GM23338 (cell line): ENCODE measurements at regions not wholly inside any gene's neighbourhood (a gene's known extent, or its start where the extent isn't known, plus 50 kb on each side); places are given as distances from the start of the nearest gene placed in this dataset.

ENCODE experiments used
- EZH2 ChIP-seq: fragments of 200-600 bp; sonication (generic); IDR thresholded peaks from one replicate; pipeline ENCODE4 v1.8.0; 2017; ENCODE audit warnings: antibody characterized with exemption, mild to moderate bottlenecking, low read depth; ENCODE audit not compliant: unreplicated experiment
- EZH2phosphoT487 ChIP-seq: fragments of 200-600 bp; sonication (generic); IDR thresholded peaks from one replicate; pipeline ENCODE4 v1.8.1; 2018; ENCODE audit warnings: antibody characterized with exemption; ENCODE audit not compliant: unreplicated experiment
- POLR2AphosphoS5 ChIP-seq: IDR thresholded peaks from 2 replicates; pipeline ENCODE4 v1.6.1; 2016; ENCODE audit warnings: antibody characterized with exemption, low read depth
- ZNF331 ChIP-seq: fragments of 250-450 bp; sonication (Bioruptor Pico); IDR thresholded peaks from 2 replicates; pipeline ENCODE4 v1.5.0; 2020; ENCODE audit warnings: low read depth, mild to moderate bottlenecking, moderate library complexity
- TF ChIP-seq, protein P1 (sequence below), 2 experiments: fragments of 200-600 bp in 1 of 2; sonication (generic) in 1 of 2; conservative IDR thresholded peaks; 2 replicates each; pipeline versions ENCODE4 v1.5.1 to v1.6.1; 2016 to 2017; ENCODE audit warnings: antibody characterized with exemption in 2 of 2, low read depth in 2 of 2, mild to moderate bottlenecking in 2 of 2, moderate library complexity in 1 of 2
- TF ChIP-seq, protein P2 (sequence below): IDR thresholded peaks from one replicate; pipeline ENCODE4 v1.6.1; 2018; ENCODE audit warnings: antibody characterized with exemption; ENCODE audit not compliant: unreplicated experiment

DNA sequence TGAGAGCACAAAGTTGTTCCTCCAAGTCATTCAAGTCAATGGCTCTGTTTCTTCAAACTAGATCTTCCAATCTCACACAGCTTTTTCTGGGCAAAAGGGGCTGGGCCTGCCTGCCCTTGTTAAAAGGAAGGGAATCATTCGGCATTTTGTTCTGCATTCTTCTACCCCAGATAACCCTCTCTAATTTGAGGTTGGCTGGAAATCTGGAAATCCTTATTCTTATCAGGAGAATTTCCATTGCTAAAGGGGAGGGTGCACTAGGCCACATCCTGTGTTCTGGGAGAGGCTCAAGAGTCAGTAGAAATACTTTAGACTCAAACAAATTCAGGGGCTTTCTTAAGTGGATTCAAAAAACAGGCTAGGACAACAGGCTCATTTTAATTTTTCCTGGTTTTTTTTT is 384.7 kb upstream of the ZNF462 start:
- TF ChIP-seq, protein P1, sequence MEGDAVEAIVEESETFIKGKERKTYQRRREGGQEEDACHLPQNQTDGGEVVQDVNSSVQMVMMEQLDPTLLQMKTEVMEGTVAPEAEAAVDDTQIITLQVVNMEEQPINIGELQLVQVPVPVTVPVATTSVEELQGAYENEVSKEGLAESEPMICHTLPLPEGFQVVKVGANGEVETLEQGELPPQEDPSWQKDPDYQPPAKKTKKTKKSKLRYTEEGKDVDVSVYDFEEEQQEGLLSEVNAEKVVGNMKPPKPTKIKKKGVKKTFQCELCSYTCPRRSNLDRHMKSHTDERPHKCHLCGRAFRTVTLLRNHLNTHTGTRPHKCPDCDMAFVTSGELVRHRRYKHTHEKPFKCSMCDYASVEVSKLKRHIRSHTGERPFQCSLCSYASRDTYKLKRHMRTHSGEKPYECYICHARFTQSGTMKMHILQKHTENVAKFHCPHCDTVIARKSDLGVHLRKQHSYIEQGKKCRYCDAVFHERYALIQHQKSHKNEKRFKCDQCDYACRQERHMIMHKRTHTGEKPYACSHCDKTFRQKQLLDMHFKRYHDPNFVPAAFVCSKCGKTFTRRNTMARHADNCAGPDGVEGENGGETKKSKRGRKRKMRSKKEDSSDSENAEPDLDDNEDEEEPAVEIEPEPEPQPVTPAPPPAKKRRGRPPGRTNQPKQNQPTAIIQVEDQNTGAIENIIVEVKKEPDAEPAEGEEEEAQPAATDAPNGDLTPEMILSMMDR (conservative IDR thresholded peaks at IDR 0.05; ENCODE audit: low read depth in 2 of 2) = no peak
- no peak for TF ChIP-seq POLR2AphosphoS5
- no peak for TF ChIP-seq EZH2
- no peak for TF ChIP-seq EZH2phosphoT487
- TF ChIP-seq, protein P2, sequence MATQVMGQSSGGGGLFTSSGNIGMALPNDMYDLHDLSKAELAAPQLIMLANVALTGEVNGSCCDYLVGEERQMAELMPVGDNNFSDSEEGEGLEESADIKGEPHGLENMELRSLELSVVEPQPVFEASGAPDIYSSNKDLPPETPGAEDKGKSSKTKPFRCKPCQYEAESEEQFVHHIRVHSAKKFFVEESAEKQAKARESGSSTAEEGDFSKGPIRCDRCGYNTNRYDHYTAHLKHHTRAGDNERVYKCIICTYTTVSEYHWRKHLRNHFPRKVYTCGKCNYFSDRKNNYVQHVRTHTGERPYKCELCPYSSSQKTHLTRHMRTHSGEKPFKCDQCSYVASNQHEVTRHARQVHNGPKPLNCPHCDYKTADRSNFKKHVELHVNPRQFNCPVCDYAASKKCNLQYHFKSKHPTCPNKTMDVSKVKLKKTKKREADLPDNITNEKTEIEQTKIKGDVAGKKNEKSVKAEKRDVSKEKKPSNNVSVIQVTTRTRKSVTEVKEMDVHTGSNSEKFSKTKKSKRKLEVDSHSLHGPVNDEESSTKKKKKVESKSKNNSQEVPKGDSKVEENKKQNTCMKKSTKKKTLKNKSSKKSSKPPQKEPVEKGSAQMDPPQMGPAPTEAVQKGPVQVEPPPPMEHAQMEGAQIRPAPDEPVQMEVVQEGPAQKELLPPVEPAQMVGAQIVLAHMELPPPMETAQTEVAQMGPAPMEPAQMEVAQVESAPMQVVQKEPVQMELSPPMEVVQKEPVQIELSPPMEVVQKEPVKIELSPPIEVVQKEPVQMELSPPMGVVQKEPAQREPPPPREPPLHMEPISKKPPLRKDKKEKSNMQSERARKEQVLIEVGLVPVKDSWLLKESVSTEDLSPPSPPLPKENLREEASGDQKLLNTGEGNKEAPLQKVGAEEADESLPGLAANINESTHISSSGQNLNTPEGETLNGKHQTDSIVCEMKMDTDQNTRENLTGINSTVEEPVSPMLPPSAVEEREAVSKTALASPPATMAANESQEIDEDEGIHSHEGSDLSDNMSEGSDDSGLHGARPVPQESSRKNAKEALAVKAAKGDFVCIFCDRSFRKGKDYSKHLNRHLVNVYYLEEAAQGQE = no peak
- no peak for TF ChIP-seq ZNF331 (CRISPR knock-in tag)
